22Rv1 (cell line): ENCODE measurements at regions not wholly inside any gene's neighbourhood (a gene's known extent, or its start where the extent isn't known, plus 50 kb on each side); places are given as distances from the start of the nearest gene placed in this dataset.

Experiments used
- H3K27ac ChIP-seq: fragments of 450-650 bp; 2 replicates; pipeline ENCODE4 v1.5.1; 2017
- CTCF ChIP-seq: fragments of 450-650 bp; IDR thresholded peaks from 2 replicates; pipeline ENCODE4 v1.5.1; 2017; ENCODE audit warnings: mild to moderate bottlenecking
- ZFX ChIP-seq: fragments of 450-650 bp; IDR thresholded peaks from 2 replicates; pipeline ENCODE4 v1.6.1; 2017; ENCODE audit warnings: antibody characterized with exemption, borderline replicate concordance

GRCh38 chr4:166662266-166662843 is 571.9 kb downstream of the SPOCK3 start:
- no peak for TF ChIP-seq CTCF
- TF ChIP-seq ZFX = no peak
- H3K27ac ChIP-seq = no peak overlapping the region

- no peak overlapping the region for H3K27ac ChIP-seq
- TF ChIP-seq CTCF (no peak), ZFX (no peak)
These were observed 564.0 kb downstream of the SPOCK3 start for GRCh38 chr4:166670341-166670740.

- no peak overlapping the region for H3K27ac ChIP-seq
- TF ChIP-seq CTCF = no peak
- no peak for TF ChIP-seq ZFX
These were observed 560.4 kb downstream of the SPOCK3 start for GRCh38 chr4:166673911-166674310.

GRCh38 chr4:166675411-166675810 is 558.9 kb downstream of the SPOCK3 start:
- no peak for TF ChIP-seq ZFX
- TF ChIP-seq CTCF = no peak
- H3K27ac ChIP-seq = no peak overlapping the region

GRCh38 chr4:166680796-166681195 is 553.5 kb downstream of the SPOCK3 start:
- TF ChIP-seq CTCF = no peak
- no peak for TF ChIP-seq ZFX
- H3K27ac ChIP-seq = no peak overlapping the region

- no peak overlapping the region for H3K27ac ChIP-seq
- TF ChIP-seq ZFX (no peak), CTCF (no peak)
These were observed 552.1 kb downstream of the SPOCK3 start for GRCh38 chr4:166682200-166682599.
